Fibroblast of mammary gland (primary cell): ENCODE measurements at regions not wholly inside any gene's neighbourhood (a gene's known extent, or its start where the extent isn't known, plus 50 kb on each side); places are given as distances from the start of the nearest gene placed in this dataset.

Experiments used
- DNase-seq: peaks from one replicate; pipeline ENCODE4 v3.0.0-alpha.2; 2010; ENCODE audit warnings: low read depth
- H3K4me3 ChIP-seq: 2 replicates; pipeline ENCODE4 v1.5.1; 2011; ENCODE audit warnings: low read depth, mild to moderate bottlenecking, low read length, moderate library complexity; ENCODE audit not compliant: control insufficient read depth
- CTCF ChIP-seq: conservative IDR thresholded peaks from 2 replicates; pipeline ENCODE4 v1.5.1; 2011; ENCODE audit warnings: low read depth, low read length, inconsistent platforms; ENCODE audit not compliant: control insufficient read depth, insufficient read depth

- no peak overlapping the region for H3K4me3 ChIP-seq
- no peak for TF ChIP-seq CTCF
- no peak for DNase-seq
Measured at GRCh38 chr20:10109641-10110040, 74.9 kb downstream of the ANKEF1 start.

GRCh38 chr20:10110151-10110550, 75.4 kb downstream of the ANKEF1 start:
- TF ChIP-seq CTCF, result no peak
- peak; percentile 61 for DNase-seq

GRCh38 chr20:10111139-10111958, 76.6 kb downstream of the ANKEF1 start:
- no peak overlapping the region for H3K4me3 ChIP-seq
- TF ChIP-seq CTCF, result no peak
- DNase-seq, result no peak

More at GRCh38 chr20:10110151-10110550, 75.4 kb downstream of the ANKEF1 start:
- no peak overlapping the region for H3K4me3 ChIP-seq

- H3K4me3 ChIP-seq, result no peak overlapping the region
- no peak for TF ChIP-seq CTCF
- DNase-seq, result no peak
Measured at GRCh38 chr20:10111959-10112250, 77.1 kb downstream of the ANKEF1 start.

GRCh38 chr20:10113746-10114145, 79.0 kb downstream of the ANKEF1 start:
- DNase-seq, result peak; percentile 73
- no peak for TF ChIP-seq CTCF
- H3K4me3 ChIP-seq, result no peak overlapping the region

GRCh38 chr20:10114598-10114997, 79.8 kb downstream of the ANKEF1 start:
- TF ChIP-seq CTCF, result no peak
- H3K4me3 ChIP-seq, result no peak overlapping the region
- DNase-seq, result no peak

- DNase-seq, result peak; percentile 94
Measured at GRCh38 chr20:10115021-10115420, 80.2 kb downstream of the ANKEF1 start.

More at GRCh38 chr20:10115021-10115420, 80.2 kb downstream of the ANKEF1 start:
- H3K4me3 ChIP-seq, result no peak overlapping the region
- no peak for TF ChIP-seq CTCF
